T-helper 17 cell (primary cell): ENCODE measurements at regions not wholly inside any gene's neighbourhood (a gene's known extent, or its start where the extent isn't known, plus 50 kb on each side); places are given as distances from the start of the nearest gene placed in this dataset.

Source experiments
- ATAC-seq: fragments of 150-1000 bp; cut with Tn5 transposase; 2 replicates; pipeline ENCODE4 v1.10.0; 2021; ENCODE audit warnings: mild to moderate bottlenecking, moderate library complexity
- DNase-seq, 3 donors: peaks; one replicate each; pipeline versions ENCODE4 v3.0.0 to v3.0.0-alpha.2; 2020 to 2021
- H3K9me3 ChIP-seq: one replicate; pipeline ENCODE4 v1.7.0; 2013; ENCODE audit warnings: low read length, mild to moderate bottlenecking; ENCODE audit not compliant: control insufficient read depth, poor library complexity, severe bottlenecking
- H3K27ac Mint-ChIP-seq: one replicate; pipeline ENCODE4 v1.8.0; 2022; ENCODE audit warnings: mild to moderate bottlenecking, moderate library complexity, mixed read lengths
- H3K27me3 Mint-ChIP-seq: one replicate; pipeline ENCODE4 v1.8.0; 2022; ENCODE audit warnings: mixed read lengths
- H3K36me3 Mint-ChIP-seq: one replicate; pipeline ENCODE4 v1.8.0; 2022; ENCODE audit warnings: low read depth, mixed read lengths
- H3K4me1 Mint-ChIP-seq: one replicate; pipeline ENCODE4 v1.8.0; 2022; ENCODE audit warnings: mild to moderate bottlenecking, mixed read lengths
- H3K4me3 Mint-ChIP-seq: one replicate; pipeline ENCODE4 v1.8.0; 2022; ENCODE audit warnings: mild to moderate bottlenecking, moderate library complexity, mixed read lengths

GRCh38 chr5:103357636-103358035 lies 99.1 kb downstream of the MACIR start:
- no peaks in the 10 kb centered on the region for H3K9me3 ChIP-seq
- no peaks in the 10 kb centered on the region for H3K36me3 Mint-ChIP-seq
- no peaks in the 10 kb centered on the region for H3K4me1 Mint-ChIP-seq
- H3K27me3 Mint-ChIP-seq = peaks cover 6% of the 10 kb centered on the region
- ATAC-seq (no peak), DNase-seq (no peak)
- H3K27ac Mint-ChIP-seq = no peak overlapping the region
- no peak overlapping the region for H3K4me3 Mint-ChIP-seq

GRCh38 chr5:103356350-103357091 lies 98.0 kb downstream of the MACIR start:
- Mint-ChIP-seq H3K4me1 (no peaks in the 10 kb centered on the region), H3K27ac (no peak overlapping the region), H3K27me3 (peaks cover 14% of the 10 kb centered on the region), H3K4me3 (no peak overlapping the region), H3K36me3 (no peaks in the 10 kb centered on the region)
- DNase-seq (no peak), ATAC-seq (no peak)
- H3K9me3 ChIP-seq = no peaks in the 10 kb centered on the region

GRCh38 chr5:103355579-103355978 lies 97.0 kb downstream of the MACIR start:
- Mint-ChIP-seq H3K4me1 (no peaks in the 10 kb centered on the region), H3K27me3 (peaks cover 16% of the 10 kb centered on the region), H3K36me3 (no peaks in the 10 kb centered on the region), H3K27ac (no peak overlapping the region), H3K4me3 (no peak overlapping the region)
- no peaks in the 10 kb centered on the region for H3K9me3 ChIP-seq
- DNase-seq (no peak), ATAC-seq (no peak)

GRCh38 chr5:103354446-103354845 lies 95.9 kb downstream of the MACIR start:
- no peak overlapping the region for H3K4me3 Mint-ChIP-seq
- DNase-seq (no peak), ATAC-seq (no peak)
- H3K4me1 Mint-ChIP-seq = no peaks in the 10 kb centered on the region
- H3K9me3 ChIP-seq = no peaks in the 10 kb centered on the region
- no peak overlapping the region for H3K27ac Mint-ChIP-seq
- peaks cover 22% of the 10 kb centered on the region for H3K27me3 Mint-ChIP-seq
- no peaks in the 10 kb centered on the region for H3K36me3 Mint-ChIP-seq

- peaks cover 28% of the 10 kb centered on the region for H3K27me3 Mint-ChIP-seq
- no peak for DNase-seq
- no peak for ATAC-seq
- no peak overlapping the region for H3K27ac Mint-ChIP-seq
- no peaks in the 10 kb centered on the region for H3K36me3 Mint-ChIP-seq
- H3K9me3 ChIP-seq = no peaks in the 10 kb centered on the region
- H3K4me1 Mint-ChIP-seq = no peaks in the 10 kb centered on the region
- no peak overlapping the region for H3K4me3 Mint-ChIP-seq
Observed at GRCh38 chr5:103353581-103353980, 95.0 kb downstream of the MACIR start.

GRCh38 chr5:103347716-103348423 lies 89.3 kb downstream of the MACIR start:
- no peaks in the 10 kb centered on the region for H3K9me3 ChIP-seq
- DNase-seq = no peak
- Mint-ChIP-seq H3K27ac (no peak overlapping the region), H3K27me3 (peaks cover 27% of the 10 kb centered on the region), H3K4me3 (no peak overlapping the region), H3K36me3 (no peaks in the 10 kb centered on the region), H3K4me1 (no peaks in the 10 kb centered on the region)
- ATAC-seq = no peak

- peaks cover 2% of the 10 kb centered on the region for H3K9me3 ChIP-seq
- Mint-ChIP-seq H3K27ac (no peak overlapping the region), H3K4me1 (no peaks in the 10 kb centered on the region)
Observed at GRCh38 chr5:103346162-103346748, 87.7 kb downstream of the MACIR start.

GRCh38 chr5:103345461-103345860 lies 86.9 kb downstream of the MACIR start:
- ATAC-seq (no peak), DNase-seq (no peak)
- H3K27ac Mint-ChIP-seq = no peak overlapping the region
- peaks cover 16% of the 10 kb centered on the region for H3K27me3 Mint-ChIP-seq
- no peaks in the 10 kb centered on the region for H3K36me3 Mint-ChIP-seq
- no peak overlapping the region for H3K4me3 Mint-ChIP-seq
- H3K4me1 Mint-ChIP-seq = no peaks in the 10 kb centered on the region
- H3K9me3 ChIP-seq = peaks cover 2% of the 10 kb centered on the region

More at GRCh38 chr5:103346162-103346748, 87.7 kb downstream of the MACIR start:
- ATAC-seq (no peak), DNase-seq (no peak)
- Mint-ChIP-seq H3K36me3 (no peaks in the 10 kb centered on the region), H3K4me3 (no peak overlapping the region), H3K27me3 (peaks cover 16% of the 10 kb centered on the region)

- H3K4me3 Mint-ChIP-seq = no peak overlapping the region
- ATAC-seq = no peak
- no peak for DNase-seq
Observed at GRCh38 chr5:103340717-103341388, 82.3 kb downstream of the MACIR start.

GRCh38 chr5:103340132-103340531 lies 81.6 kb downstream of the MACIR start:
- H3K27me3 Mint-ChIP-seq = peaks cover 5% of the 10 kb centered on the region
- no peak for ATAC-seq

More at GRCh38 chr5:103340717-103341388, 82.3 kb downstream of the MACIR start:
- Mint-ChIP-seq H3K27me3 (peaks cover 5% of the 10 kb centered on the region), H3K36me3 (no peaks in the 10 kb centered on the region), H3K27ac (no peak overlapping the region), H3K4me1 (no peaks in the 10 kb centered on the region)
- H3K9me3 ChIP-seq = peaks cover 2% of the 10 kb centered on the region

GRCh38 chr5:103336941-103337340 lies 78.4 kb downstream of the MACIR start:
- no peak overlapping the region for H3K4me3 Mint-ChIP-seq
- ATAC-seq = no peak
- H3K36me3 Mint-ChIP-seq = no peaks in the 10 kb centered on the region

More at GRCh38 chr5:103340132-103340531, 81.6 kb downstream of the MACIR start:
- Mint-ChIP-seq H3K4me1 (no peaks in the 10 kb centered on the region), H3K36me3 (no peaks in the 10 kb centered on the region), H3K4me3 (no peak overlapping the region), H3K27ac (no peak overlapping the region)
- H3K9me3 ChIP-seq = peaks cover 2% of the 10 kb centered on the region
- no peak for DNase-seq

GRCh38 chr5:103333376-103333775 lies 74.8 kb downstream of the MACIR start:
- Mint-ChIP-seq H3K4me3 (no peak overlapping the region), H3K27me3 (peaks cover 19% of the 10 kb centered on the region)

More at GRCh38 chr5:103336941-103337340, 78.4 kb downstream of the MACIR start:
- DNase-seq = no peak
- Mint-ChIP-seq H3K4me1 (no peaks in the 10 kb centered on the region), H3K27ac (no peak overlapping the region), H3K27me3 (peaks cover 5% of the 10 kb centered on the region)
- H3K9me3 ChIP-seq = peaks cover 2% of the 10 kb centered on the region

GRCh38 chr5:103330875-103331274 lies 72.3 kb downstream of the MACIR start:
- Mint-ChIP-seq H3K4me1 (no peaks in the 10 kb centered on the region), H3K27me3 (peaks cover 32% of the 10 kb centered on the region), H3K27ac (no peak overlapping the region), H3K36me3 (no peaks in the 10 kb centered on the region), H3K4me3 (no peak overlapping the region)
- ATAC-seq (no peak), DNase-seq (no peak)
- H3K9me3 ChIP-seq = no peaks in the 10 kb centered on the region

More at GRCh38 chr5:103333376-103333775, 74.8 kb downstream of the MACIR start:
- ATAC-seq (no peak), DNase-seq (no peak)
- no peaks in the 10 kb centered on the region for H3K9me3 ChIP-seq
- Mint-ChIP-seq H3K36me3 (no peaks in the 10 kb centered on the region), H3K4me1 (no peaks in the 10 kb centered on the region), H3K27ac (no peak overlapping the region)
